GM06990 (cell line): ENCODE measurements at regions not wholly inside any gene's neighbourhood (a gene's known extent, or its start where the extent isn't known, plus 50 kb on each side); places are given as distances from the start of the nearest gene placed in this dataset.

ENCODE experiments used
- DNase-seq: peaks from one replicate; pipeline ENCODE4 v3.0.0-alpha.2; 2011; ENCODE audit not compliant: insufficient read length; ENCODE audit errors: extremely low read depth
- H3K27me3 ChIP-seq: replicated peaks from 2 replicates; pipeline ENCODE4 v1.6.0; 2011; ENCODE audit warnings: low read length; ENCODE audit not compliant: control insufficient read depth, insufficient read depth
- H3K36me3 ChIP-seq: 2 replicates; pipeline ENCODE4 v1.5.1; 2011; ENCODE audit warnings: low read length; ENCODE audit not compliant: control insufficient read depth, insufficient read depth
- H3K4me3 ChIP-seq: replicated peaks from 2 replicates; pipeline ENCODE4 v1.5.1; 2011; ENCODE audit warnings: low read depth, mild to moderate bottlenecking, control low read depth, low read length
- TF ChIP-seq, protein P1 (sequence below): IDR thresholded peaks from 2 replicates; pipeline ENCODE4 v1.5.1; 2011; ENCODE audit warnings: low read length, control low read depth, mild to moderate bottlenecking, inconsistent platforms; ENCODE audit not compliant: insufficient read depth, poor library complexity, severe bottlenecking

DNA sequence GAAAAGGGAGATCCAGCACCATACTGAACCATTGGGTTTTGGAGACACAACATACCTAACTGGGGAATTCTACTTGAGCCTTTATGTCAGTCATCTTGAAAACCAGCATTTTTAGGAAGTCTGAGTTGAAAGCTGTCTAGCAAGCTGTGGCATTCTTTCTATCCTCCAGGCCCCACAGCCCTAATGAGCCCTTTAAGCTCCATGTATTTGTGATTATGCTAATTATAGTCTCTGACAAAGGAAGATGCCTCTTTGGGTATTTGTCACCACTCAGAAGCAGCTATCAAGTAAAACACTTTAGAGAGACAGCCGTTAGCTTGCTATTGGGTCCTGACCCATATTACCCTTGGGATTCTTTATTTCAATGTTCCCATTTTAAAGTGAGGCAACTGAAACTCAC is 159.5 kb upstream of the MANEA start:
- Histone ChIP-seq H3K36me3 (no peaks in the 10 kb centered on the region), H3K4me3 (no peak overlapping the region), H3K27me3 (no peaks in the 10 kb centered on the region)
- TF ChIP-seq, protein P1, sequence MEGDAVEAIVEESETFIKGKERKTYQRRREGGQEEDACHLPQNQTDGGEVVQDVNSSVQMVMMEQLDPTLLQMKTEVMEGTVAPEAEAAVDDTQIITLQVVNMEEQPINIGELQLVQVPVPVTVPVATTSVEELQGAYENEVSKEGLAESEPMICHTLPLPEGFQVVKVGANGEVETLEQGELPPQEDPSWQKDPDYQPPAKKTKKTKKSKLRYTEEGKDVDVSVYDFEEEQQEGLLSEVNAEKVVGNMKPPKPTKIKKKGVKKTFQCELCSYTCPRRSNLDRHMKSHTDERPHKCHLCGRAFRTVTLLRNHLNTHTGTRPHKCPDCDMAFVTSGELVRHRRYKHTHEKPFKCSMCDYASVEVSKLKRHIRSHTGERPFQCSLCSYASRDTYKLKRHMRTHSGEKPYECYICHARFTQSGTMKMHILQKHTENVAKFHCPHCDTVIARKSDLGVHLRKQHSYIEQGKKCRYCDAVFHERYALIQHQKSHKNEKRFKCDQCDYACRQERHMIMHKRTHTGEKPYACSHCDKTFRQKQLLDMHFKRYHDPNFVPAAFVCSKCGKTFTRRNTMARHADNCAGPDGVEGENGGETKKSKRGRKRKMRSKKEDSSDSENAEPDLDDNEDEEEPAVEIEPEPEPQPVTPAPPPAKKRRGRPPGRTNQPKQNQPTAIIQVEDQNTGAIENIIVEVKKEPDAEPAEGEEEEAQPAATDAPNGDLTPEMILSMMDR: no peak
- DNase-seq: no peak

DNA sequence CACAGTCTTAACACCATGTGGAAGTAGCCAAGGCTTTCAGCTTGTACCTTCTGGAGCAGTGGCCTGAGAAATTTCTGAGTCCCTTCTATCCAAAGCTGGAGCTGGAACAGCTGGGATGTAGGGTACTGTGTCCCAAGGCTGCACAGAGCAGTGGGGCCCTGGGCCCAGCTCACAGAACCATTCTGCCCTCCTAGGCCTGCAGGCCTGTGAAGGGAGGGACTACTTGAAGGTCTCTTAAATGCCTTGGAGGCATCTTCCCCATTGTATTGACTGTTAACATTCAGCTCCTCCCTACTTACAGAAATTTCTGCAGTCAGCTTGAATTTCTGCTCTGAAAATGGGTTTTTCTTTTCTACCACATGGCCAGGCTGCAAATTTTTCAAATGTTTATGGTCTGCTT is 156.5 kb upstream of the MANEA start:
- no peaks in the 10 kb centered on the region for H3K27me3 ChIP-seq
- TF ChIP-seq, protein P1: no peak
- no peak for DNase-seq
- H3K4me3 ChIP-seq: no peak overlapping the region
- no peaks in the 10 kb centered on the region for H3K36me3 ChIP-seq

DNA sequence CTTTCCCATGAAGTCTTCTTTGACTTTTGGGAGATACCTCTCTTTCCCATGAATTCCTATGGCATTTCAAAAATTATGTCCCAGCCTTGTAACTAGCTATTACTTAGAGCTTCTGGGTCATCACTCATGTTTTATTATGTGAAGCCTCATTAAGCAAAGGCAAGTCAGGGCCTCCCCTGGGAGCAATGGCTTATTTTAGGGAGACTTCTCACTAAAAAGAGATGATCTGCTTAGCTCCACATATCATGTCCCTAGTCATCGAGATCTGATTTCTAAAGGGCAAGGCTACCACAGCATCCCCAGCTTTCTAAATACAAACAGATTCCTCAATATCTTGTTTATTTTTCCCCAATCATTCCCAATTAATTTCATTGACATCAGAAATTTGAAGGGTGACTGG is 154.0 kb upstream of the MANEA start:
- TF ChIP-seq, protein P1: no peak
- Histone ChIP-seq H3K4me3 (no peak overlapping the region), H3K36me3 (no peaks in the 10 kb centered on the region), H3K27me3 (no peaks in the 10 kb centered on the region)
- no peak for DNase-seq

DNA sequence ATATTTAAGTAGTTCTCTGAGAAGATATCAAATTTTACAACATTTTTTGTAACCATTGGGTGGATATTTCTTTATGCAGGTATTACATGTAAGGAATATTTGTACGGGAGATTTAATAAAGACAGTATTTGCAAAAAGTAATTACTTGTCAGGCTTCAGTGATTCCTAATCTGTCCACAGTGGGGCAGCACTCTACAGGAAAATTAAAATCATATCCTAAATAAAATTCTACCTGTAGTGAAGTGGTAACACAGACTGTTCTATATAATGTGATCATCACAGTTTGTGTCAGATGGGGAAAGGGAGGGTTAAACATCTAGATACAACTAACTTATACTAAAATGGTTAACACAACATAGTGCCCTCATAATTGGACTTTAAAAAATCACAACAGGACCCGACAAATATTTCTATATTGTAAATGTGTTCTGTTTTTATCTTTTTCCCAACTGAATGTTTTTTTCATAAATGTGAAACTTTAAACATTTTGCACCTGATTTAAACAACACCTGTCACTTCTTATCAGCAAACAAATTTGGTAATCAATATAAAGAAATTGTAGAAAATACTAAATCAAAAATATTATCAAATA is 145.6 kb upstream of the MANEA start:
- TF ChIP-seq, protein P1: peak; percentile 40
- peak; percentile 1 for DNase-seq
- no peak overlapping the region for H3K4me3 ChIP-seq
- no peaks in the 10 kb centered on the region for H3K27me3 ChIP-seq
- H3K36me3 ChIP-seq: no peaks in the 10 kb centered on the region

DNA sequence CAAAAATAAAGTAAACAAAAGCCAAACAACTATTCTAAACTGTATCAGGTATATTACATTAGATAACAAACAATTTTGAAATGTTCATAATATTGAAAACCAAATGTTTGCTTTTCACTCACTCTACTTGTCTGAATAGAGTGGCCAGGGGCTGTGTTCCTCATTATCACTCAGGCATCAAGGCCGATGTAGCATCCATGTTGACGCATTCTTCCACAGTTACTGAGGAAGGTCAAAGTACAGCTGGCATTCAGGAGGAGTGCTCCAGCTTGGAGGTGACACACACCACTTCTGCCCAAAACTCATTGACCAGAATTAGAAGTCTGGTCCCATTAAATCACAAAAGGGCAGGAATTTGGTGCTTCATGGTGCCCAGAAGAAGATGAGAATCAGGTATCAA is 137.6 kb upstream of the MANEA start:
- no peak for DNase-seq
- TF ChIP-seq, protein P1: no peak
- H3K27me3 ChIP-seq: no peaks in the 10 kb centered on the region
- H3K36me3 ChIP-seq: no peaks in the 10 kb centered on the region
- H3K4me3 ChIP-seq: no peak overlapping the region

DNA sequence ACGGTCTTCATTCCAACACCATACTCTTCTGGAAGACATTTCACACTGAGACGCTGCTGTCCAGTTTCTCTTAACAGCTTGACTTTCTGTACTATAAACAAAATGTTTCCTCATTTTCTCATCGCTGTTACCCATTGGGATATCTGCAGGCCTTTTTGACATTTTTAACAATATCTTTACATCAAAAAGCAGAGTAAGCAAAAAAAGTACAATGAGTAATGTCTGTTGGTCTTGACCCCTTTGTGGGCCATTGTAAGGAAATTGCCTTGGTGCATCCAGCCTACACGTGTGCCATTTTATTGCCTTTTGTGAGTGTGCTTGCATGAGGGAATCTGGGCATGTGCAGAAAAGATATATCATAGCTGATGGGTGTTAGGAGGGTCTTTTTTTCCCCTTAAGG is 129.1 kb upstream of the MANEA start:
- H3K36me3 ChIP-seq: no peaks in the 10 kb centered on the region
- H3K4me3 ChIP-seq: no peak overlapping the region
- TF ChIP-seq, protein P1: no peak
- H3K27me3 ChIP-seq: no peaks in the 10 kb centered on the region
- no peak for DNase-seq
